ENCODE measurements at regions not wholly inside any gene's neighbourhood (a gene's known extent, or its start where the extent isn't known, plus 50 kb on each side); places are given as distances from the start of the nearest gene placed in this dataset.

DNA sequence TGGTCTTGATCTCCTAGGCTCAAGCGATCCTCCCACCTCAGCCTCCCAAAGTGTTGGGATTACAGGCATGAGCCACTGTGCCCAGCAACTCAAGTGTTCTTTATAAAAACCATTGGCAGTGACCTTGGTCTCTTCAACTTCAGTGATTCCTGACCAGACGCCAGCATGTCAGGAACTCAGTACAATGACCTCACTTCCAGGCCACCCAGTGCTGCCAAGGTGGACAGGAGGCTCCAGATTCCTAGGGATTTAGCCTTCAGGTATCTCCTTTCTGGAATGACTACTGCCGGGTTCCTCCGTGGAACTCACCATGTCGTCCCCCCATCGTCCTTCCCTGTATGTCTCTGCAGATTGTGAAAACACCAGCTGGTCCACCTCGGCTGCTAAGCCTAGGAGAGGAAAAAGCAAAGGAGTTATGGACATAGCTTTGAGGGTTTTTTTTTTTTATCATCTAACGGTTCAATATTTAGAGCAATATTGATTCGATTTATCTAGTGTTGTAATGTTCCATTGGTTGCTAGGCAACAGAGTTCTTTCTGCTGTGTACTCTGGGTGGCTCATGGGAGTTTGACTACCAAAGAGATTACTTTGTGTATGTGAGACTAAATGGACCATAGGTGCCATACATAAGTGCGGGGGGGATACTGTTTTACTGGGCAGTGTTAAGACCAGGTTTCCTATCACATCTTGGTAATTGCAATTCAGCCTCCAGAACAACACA is 425.8 kb upstream of the AUTS2 start:
- H3K36me3 ChIP-seq (replicated peaks; ENCODE audit: insufficient read depth, low read length): no peaks in the 10 kb centered on the region
- no peak for TF ChIP-seq EZH2 (optimal IDR thresholded peaks at IDR 0.05; ENCODE audit: low read depth, low read length)
- TF ChIP-seq EZH2phosphoT487 (IDR thresholded peaks at IDR 0.05; ENCODE audit: low read length): no peak
- TF ChIP-seq, protein P1, sequence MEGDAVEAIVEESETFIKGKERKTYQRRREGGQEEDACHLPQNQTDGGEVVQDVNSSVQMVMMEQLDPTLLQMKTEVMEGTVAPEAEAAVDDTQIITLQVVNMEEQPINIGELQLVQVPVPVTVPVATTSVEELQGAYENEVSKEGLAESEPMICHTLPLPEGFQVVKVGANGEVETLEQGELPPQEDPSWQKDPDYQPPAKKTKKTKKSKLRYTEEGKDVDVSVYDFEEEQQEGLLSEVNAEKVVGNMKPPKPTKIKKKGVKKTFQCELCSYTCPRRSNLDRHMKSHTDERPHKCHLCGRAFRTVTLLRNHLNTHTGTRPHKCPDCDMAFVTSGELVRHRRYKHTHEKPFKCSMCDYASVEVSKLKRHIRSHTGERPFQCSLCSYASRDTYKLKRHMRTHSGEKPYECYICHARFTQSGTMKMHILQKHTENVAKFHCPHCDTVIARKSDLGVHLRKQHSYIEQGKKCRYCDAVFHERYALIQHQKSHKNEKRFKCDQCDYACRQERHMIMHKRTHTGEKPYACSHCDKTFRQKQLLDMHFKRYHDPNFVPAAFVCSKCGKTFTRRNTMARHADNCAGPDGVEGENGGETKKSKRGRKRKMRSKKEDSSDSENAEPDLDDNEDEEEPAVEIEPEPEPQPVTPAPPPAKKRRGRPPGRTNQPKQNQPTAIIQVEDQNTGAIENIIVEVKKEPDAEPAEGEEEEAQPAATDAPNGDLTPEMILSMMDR (IDR thresholded peaks at IDR 0.05; ENCODE audit: low read length): no peak
- H3K27ac ChIP-seq (ENCODE audit: low read length): no peak overlapping the region
- H3K9me3 ChIP-seq (replicated peaks; ENCODE audit: insufficient read depth, low read length): no peaks in the 10 kb centered on the region
- no peaks in the 10 kb centered on the region for H3K4me1 ChIP-seq (ENCODE audit: low read length)
- no peaks in the 10 kb centered on the region for H3F3A ChIP-seq (ENCODE audit: insufficient read depth, low read length)
- no peaks in the 10 kb centered on the region for H3K79me2 ChIP-seq (ENCODE audit: low read length)
- no peaks in the 10 kb centered on the region for H3K9me2 ChIP-seq (replicated peaks; ENCODE audit: insufficient read depth, low read length)
- H3K4me2 ChIP-seq (ENCODE audit: low read depth, low read length): no peak overlapping the region
- no peak for DNase-seq
- no peak overlapping the region for H3K4me3 ChIP-seq (ENCODE audit: low read length)
- no peak overlapping the region for H3K9ac ChIP-seq (ENCODE audit: low read length)
- H3K27me3 ChIP-seq (replicated peaks; ENCODE audit: insufficient read depth, low read length): no peaks in the 10 kb centered on the region
- no peak overlapping the region for H2AFZ ChIP-seq (ENCODE audit: low read length)
- H4K20me1 ChIP-seq (ENCODE audit: insufficient read depth, low read length): no peaks in the 10 kb centered on the region

DNA sequence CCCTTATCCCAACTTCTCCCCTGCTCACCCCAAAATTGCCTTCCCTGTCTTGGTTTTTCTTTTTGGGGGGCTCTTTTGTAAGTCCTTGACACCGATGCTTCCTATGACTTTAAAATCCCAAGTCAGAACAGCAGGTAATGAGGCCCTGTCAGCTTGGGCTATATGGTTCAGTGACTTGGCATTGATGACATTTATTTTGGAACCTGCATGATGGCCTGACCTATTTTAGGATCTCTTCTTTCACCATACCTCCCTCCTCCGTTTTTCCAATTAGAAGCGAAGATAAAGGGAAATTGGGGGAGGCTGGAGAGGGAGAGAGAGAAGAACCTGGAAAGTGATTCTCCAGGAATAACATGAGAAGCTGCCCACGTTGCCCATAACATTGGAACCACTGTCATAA is 424.9 kb upstream of the AUTS2 start:
- Histone ChIP-seq H3K79me2 (ENCODE audit: low read length) (no peaks in the 10 kb centered on the region), H3K27me3 (replicated peaks; ENCODE audit: insufficient read depth, low read length) (no peaks in the 10 kb centered on the region), H3K9ac (ENCODE audit: low read length) (no peak overlapping the region), H3K4me2 (ENCODE audit: low read depth, low read length) (no peak overlapping the region), H3K4me3 (ENCODE audit: low read length) (no peak overlapping the region), H2AFZ (ENCODE audit: low read length) (no peak overlapping the region), H4K20me1 (ENCODE audit: insufficient read depth, low read length) (no peaks in the 10 kb centered on the region), H3K9me2 (replicated peaks; ENCODE audit: insufficient read depth, low read length) (no peaks in the 10 kb centered on the region), H3K9me3 (replicated peaks; ENCODE audit: insufficient read depth, low read length) (no peaks in the 10 kb centered on the region), H3K36me3 (replicated peaks; ENCODE audit: insufficient read depth, low read length) (no peaks in the 10 kb centered on the region), H3F3A (ENCODE audit: insufficient read depth, low read length) (no peaks in the 10 kb centered on the region), H3K27ac (ENCODE audit: low read length) (no peak overlapping the region), H3K4me1 (ENCODE audit: low read length) (no peaks in the 10 kb centered on the region)
- DNase-seq: no peak
- TF ChIP-seq EZH2 (optimal IDR thresholded peaks at IDR 0.05; ENCODE audit: low read depth, low read length) (no peak), EZH2phosphoT487 (IDR thresholded peaks at IDR 0.05; ENCODE audit: low read length) (no peak)
- TF ChIP-seq, protein P1 (IDR thresholded peaks at IDR 0.05; ENCODE audit: low read length): no peak

DNA sequence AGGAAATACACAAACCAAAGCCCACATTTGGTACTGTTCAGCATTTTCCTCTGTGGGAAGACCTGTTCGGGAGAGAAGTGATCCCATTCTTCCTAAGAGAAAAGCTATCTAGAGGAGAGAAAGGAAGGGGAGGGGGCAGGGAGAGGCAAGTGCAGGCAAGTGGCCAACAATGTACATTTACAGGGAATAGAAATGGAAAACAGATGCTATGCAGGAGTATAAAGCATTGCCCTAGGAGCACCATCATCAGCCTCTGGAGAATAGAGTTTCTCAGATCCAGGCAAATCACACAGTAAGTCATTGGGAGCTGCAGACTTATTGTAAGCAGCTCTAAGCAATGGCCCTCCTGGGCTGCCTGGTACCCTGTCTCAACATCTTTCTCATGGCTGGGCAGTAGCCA is 424.4 kb upstream of the AUTS2 start:
- Histone ChIP-seq H3K9me2 (replicated peaks; ENCODE audit: insufficient read depth, low read length) (no peaks in the 10 kb centered on the region), H3F3A (ENCODE audit: insufficient read depth, low read length) (no peaks in the 10 kb centered on the region), H3K9ac (ENCODE audit: low read length) (no peak overlapping the region), H3K4me3 (ENCODE audit: low read length) (no peak overlapping the region), H3K27ac (ENCODE audit: low read length) (no peak overlapping the region), H3K4me2 (ENCODE audit: low read depth, low read length) (no peak overlapping the region), H3K4me1 (ENCODE audit: low read length) (no peaks in the 10 kb centered on the region), H2AFZ (ENCODE audit: low read length) (no peak overlapping the region), H3K36me3 (replicated peaks; ENCODE audit: insufficient read depth, low read length) (no peaks in the 10 kb centered on the region), H3K27me3 (replicated peaks; ENCODE audit: insufficient read depth, low read length) (no peaks in the 10 kb centered on the region), H3K79me2 (ENCODE audit: low read length) (no peaks in the 10 kb centered on the region), H3K9me3 (replicated peaks; ENCODE audit: insufficient read depth, low read length) (no peaks in the 10 kb centered on the region), H4K20me1 (ENCODE audit: insufficient read depth, low read length) (no peaks in the 10 kb centered on the region)
- DNase-seq: no peak
- TF ChIP-seq EZH2 (optimal IDR thresholded peaks at IDR 0.05; ENCODE audit: low read depth, low read length) (no peak), EZH2phosphoT487 (IDR thresholded peaks at IDR 0.05; ENCODE audit: low read length) (no peak)
- TF ChIP-seq, protein P1 (IDR thresholded peaks at IDR 0.05; ENCODE audit: low read length): no peak
